Stimulated activated CD4-positive, alpha-beta T cell treated with anti-CD3 and anti-CD28 coated beads, Interleukin-12 subunit alpha, Interleukin-12 subunit beta, amount 100 ng/mL, for 24 hours (primary cell): ENCODE measurements at regions not wholly inside any gene's neighbourhood (a gene's known extent, or its start where the extent isn't known, plus 50 kb on each side); places are given as distances from the start of the nearest gene placed in this dataset.
"Not testable (repeated sequence)": the region's sequence is repeated elsewhere in the genome, so short reads cannot be mapped to it uniquely, and the experiment has no call there.

ENCODE experiments used
- DNase-seq, 2 experiments: peaks; one replicate each; pipeline ENCODE4 v3.0.0-alpha.2; 2020; ENCODE audit warnings: low read depth in 2 of 2

- DNase-seq: no peak
Observed at GRCh38 chr4:188658958-188659522, 519.8 kb downstream of the TRIML1 start.

- no peak for DNase-seq
Observed at GRCh38 chr4:188660796-188661195, 521.6 kb downstream of the TRIML1 start.

DNA sequence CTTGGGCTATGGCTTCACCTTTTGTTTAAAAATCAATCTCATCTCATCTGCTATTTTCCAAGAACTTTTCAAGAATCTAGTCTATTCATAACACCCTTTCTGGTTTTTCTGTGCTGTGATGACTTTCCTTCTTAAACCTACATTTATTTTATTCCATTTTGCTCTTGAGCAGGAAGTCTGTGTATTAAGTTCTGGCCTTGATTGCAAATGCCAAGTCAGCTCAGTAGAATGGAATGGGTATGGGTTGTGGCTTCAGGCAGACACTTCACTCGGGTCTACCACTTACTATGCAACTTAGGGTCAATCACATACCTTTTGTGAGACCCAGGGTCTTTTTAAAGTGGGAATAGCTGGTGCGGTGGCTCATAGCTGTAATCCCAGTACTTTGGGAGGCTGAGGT lies 522.3 kb downstream of the TRIML1 start:
- DNase-seq: no peak

DNA sequence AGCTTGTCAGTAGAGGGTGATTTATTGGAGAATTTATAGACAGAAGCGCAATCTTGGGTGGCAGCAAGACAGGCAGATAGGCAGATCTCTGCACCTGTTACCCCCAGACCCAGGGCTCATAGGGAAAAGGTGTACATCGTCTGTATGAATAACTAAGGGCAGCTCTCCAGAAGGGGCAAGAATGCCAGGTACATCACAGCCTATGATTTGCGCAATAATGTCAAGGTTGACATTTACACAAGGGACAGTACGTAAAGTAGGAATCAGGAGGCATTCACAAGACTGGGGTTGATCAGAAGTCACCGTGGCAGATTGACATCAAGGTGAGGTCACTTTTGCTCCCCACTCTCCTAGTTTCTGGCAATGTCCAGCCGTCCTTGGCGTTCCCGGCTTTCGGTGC lies 524.1 kb downstream of the TRIML1 start:
- no peak for DNase-seq

- DNase-seq: no peak
Observed at GRCh38 chr4:188665491-188666457, 526.5 kb downstream of the TRIML1 start.

DNA sequence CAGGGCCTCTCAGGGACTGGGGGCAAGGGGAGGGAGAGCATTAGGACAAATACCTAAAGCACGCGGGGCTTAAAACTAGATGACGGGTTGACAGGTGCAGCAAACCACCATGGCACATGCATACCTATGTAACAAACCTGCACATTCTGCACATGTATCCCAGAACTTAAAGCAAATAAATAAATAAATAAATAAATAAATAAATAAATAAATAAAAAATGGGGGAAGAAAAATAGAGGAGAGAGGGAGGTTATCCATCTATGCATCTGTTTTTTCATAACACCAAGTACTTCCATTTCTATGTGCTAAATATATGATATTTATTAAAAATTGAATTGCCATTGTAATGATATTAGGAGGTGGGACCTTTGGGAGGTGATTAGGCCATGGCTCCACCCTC lies 539.5 kb downstream of the TRIML1 start:
- not testable (repeated sequence) for DNase-seq

DNA sequence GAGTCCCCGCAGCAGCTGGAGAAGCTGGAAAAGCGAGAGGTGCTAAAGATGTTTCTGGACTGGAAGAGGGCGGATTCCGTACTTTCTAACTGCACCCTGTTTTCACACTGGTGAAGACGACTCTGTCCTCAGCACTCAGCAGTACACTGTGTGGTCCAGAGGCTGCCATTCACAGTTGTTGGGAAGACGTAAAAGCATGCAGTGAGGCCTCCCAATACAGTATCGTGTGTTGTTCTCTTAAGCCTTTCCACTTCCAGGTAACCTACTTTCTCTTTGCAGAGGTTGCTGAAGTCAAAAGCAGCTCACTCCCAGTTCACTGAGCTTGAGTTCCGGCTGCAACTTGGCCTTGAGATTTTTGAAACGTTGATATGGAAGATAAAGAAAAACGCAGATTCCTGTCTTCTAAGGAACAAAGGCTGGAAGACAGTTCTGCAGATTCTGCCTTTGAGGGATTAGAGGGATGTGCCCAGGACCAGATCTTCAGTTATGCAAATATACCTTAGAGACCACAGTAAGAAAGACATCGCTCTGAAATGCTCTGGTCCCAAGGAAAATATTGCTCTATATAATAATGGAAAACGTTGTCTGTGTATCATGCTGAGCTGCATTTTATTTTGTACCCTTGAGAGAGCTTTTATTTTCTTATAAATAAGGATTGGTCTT lies 540.9 kb downstream of the TRIML1 start:
- DNase-seq: no peak

DNA sequence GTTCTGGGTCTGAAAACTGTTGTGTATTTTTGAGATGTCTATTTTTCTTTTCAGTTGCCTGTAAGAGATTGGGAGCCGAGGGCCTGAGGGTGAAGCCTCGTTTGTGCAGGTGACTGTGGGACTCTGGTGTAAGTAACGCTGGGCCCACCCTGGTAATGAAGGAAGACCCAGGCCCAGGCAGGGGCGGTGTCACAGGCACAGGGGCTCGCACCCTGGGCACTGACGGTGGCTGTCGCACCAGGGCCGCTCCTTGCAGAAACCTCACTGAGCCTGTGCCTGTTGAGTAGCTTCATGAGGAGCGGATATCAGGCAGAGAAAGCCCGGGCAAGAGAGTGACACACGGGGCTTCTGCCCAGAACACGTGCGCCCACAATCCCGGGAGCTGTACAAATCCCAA lies 541.4 kb downstream of the TRIML1 start:
- DNase-seq: no peak

GRCh38 chr4:188682321-188682720 lies 543.1 kb downstream of the TRIML1 start:
- DNase-seq: no peak

DNA sequence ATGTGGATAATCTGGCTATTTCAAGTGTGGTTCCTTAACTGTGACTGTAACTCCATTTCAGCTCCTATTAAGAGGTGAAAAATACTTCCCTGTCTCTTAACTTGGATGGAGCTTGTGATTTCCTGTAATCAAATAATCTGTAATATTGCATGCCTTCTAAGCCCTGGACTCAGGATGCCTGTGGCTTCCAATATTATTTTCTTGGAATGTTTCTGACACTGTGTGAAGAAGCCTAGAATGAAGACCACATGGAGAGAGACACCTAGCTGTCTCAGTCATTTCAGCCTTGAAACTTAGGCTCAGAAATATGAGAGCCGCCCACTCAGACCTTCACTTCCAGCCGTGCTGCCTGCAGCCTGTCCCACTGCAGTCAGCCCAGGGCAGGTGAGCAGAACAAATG lies 544.3 kb downstream of the TRIML1 start:
- no peak for DNase-seq

- no peak for DNase-seq
Observed at GRCh38 chr4:188688956-188689355, 549.7 kb downstream of the TRIML1 start.

- no peak for DNase-seq
Observed at GRCh38 chr4:188691811-188692210, 552.6 kb downstream of the TRIML1 start.

GRCh38 chr4:188695261-188695660 lies 556.0 kb downstream of the TRIML1 start:
- no peak for DNase-seq

DNA sequence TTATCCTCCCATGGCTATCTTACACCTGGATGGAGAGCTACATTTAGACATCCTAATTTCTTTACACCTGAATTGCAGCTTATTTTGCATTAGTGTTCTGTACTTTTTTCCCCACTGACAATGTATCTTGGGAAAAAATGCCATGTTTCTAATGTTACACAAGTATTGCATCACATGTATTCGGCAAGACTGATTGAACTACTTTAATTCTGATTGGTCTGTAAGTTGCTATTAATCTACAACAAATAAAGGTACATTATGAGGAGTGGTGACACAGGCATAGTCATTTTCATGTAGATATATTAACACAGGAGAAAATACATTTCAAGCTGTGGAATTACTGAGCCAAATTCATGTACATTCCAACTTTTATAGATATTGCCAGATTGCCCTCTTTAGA lies 558.0 kb downstream of the TRIML1 start:
- no peak for DNase-seq

GRCh38 chr4:188701952-188702351 lies 562.7 kb downstream of the TRIML1 start:
- DNase-seq: no peak

DNA sequence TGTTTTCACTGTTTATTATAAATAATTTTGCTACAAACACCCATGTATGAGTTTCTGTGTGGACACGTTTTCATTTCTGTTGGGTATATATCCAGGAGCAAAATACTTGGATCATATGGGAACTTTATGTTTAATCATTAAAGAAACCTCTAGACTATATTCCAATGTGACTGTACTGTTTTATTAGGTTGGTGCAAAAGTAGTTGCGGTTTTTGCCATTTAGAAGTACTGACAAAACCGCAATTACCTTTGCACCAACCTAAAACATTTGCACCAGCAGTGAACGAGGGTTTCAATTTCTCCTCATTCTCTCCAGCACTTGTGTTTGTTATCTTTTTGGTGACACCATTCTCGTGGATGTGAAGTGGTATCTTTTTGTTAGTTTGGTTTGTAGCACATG lies 565.0 kb downstream of the TRIML1 start:
- no peak for DNase-seq

- no peak for DNase-seq
Observed at GRCh38 chr4:188707036-188707435, 567.8 kb downstream of the TRIML1 start.

- DNase-seq: no peak
Observed at GRCh38 chr4:188714501-188714900, 575.3 kb downstream of the TRIML1 start.

DNA sequence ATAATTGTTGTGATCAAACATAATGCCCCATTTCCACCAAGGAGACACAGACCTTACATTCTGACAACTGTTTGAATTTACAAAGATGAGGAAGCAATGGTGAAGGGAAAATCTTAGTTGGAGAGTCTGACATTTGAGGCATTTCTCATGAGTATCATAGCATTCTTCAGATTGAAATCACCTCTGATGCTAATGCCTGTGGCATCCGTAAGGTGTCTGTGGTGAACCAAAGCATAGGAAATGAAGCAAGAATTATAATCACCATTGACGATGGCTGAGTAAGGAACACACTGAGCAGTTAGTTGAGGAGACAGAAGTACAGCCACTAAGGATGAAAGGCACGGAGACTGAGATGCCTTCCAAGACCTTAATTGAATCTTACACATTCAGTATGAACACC lies 575.7 kb downstream of the TRIML1 start:
- no peak for DNase-seq

DNA sequence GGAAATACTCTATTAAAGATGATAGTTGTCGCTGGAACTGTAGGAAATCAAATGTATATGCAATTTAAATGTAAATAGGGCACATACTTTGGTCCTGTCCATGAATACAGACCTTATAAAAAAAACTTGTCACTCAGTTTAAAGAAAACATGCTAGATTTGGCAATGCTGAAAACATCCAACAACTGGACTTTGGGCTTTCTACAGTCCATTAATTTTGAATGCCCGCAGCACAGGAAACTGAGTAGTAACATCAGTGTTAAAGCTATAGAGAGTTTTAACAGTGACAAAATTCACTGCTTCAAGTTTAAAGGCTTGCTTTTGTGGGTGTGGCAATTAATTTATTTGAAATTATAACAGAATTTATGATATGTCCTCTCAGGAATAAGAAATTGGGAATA lies 578.4 kb downstream of the TRIML1 start:
- no peak for DNase-seq

- DNase-seq: no peak
Observed at GRCh38 chr4:188719794-188720193, 580.6 kb downstream of the TRIML1 start.

- DNase-seq: no peak
Observed at GRCh38 chr4:188722911-188723310, 583.7 kb downstream of the TRIML1 start.

DNA sequence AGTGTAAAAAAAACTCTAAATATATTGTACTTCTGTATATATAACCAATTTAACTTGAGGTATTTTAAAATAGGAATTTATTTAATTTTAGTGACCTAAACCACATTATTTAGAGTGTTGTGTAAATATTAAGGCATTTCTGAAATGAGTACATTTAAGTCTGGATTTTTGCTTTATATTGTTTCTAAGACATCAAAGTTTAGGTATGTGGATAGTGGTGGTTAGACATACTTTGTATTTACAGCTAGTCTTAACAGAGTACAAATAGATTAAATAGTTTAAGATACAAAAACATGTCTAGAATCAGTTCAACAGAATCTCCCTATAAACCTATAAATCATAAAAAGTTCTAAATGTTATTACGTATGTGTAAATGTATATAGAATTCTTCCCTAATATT lies 588.5 kb downstream of the TRIML1 start:
- no peak for DNase-seq
